ENCODE measurements at regions not wholly inside any gene's neighbourhood (a gene's known extent, or its start where the extent isn't known, plus 50 kb on each side); places are given as distances from the start of the nearest gene placed in this dataset.

DNA sequence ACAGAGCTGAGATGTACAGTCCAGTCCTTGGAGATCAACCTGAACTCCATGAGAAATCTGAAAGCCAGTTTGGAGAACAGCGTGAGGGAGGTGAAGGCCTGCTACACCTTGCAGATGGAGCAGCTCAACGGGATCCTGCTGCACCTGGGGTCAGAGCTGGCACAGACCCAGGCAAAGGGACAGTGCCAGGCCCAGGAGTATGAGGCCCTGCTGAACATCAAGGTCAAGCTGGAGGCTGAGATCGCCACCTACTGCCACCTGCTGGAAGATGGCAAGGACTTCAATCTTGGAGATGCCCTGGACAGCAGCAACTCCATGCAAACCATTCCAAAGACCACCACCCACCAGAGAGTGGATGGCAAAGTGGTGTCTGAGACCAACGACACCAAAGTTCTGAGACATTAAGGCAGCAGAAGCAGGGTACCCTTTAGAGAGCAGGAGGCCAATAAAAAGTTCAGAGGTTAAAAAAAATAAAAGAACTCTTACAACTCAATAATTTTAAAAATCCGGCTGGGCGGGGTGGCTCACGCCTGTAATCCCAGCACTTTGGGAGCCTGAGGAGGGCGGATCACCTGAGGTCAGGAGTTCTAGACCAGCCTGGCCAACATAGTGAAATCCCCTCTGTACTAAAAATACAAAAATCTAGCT lies 69.9 kb upstream of the RTL6 start:
- TF ChIP-seq, protein P1, sequence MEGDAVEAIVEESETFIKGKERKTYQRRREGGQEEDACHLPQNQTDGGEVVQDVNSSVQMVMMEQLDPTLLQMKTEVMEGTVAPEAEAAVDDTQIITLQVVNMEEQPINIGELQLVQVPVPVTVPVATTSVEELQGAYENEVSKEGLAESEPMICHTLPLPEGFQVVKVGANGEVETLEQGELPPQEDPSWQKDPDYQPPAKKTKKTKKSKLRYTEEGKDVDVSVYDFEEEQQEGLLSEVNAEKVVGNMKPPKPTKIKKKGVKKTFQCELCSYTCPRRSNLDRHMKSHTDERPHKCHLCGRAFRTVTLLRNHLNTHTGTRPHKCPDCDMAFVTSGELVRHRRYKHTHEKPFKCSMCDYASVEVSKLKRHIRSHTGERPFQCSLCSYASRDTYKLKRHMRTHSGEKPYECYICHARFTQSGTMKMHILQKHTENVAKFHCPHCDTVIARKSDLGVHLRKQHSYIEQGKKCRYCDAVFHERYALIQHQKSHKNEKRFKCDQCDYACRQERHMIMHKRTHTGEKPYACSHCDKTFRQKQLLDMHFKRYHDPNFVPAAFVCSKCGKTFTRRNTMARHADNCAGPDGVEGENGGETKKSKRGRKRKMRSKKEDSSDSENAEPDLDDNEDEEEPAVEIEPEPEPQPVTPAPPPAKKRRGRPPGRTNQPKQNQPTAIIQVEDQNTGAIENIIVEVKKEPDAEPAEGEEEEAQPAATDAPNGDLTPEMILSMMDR (IDR thresholded peaks at IDR 0.05; ENCODE audit: extremely low read depth in 1 of 2, insufficient read depth in 1 of 2, low read depth in 1 of 2, low read length in 2 of 2): peak; percentile 35 to 65
- no peak for TF ChIP-seq EZH2 (IDR thresholded peaks at IDR 0.05; ENCODE audit: borderline replicate concordance, low read depth, low read length, severe bottlenecking)

Measured in endothelial cell of umbilical vein (primary cell).